Mammary epithelial cell (primary cell): ENCODE measurements at regions not wholly inside any gene's neighbourhood (a gene's known extent, or its start where the extent isn't known, plus 50 kb on each side); places are given as distances from the start of the nearest gene placed in this dataset.

Experiments used
- CTCF ChIP-seq, 2 donors: IDR thresholded peaks in 1 of 2; conservative IDR thresholded peaks in 1 of 2; 2 replicates each; pipeline ENCODE4 v1.5.1; 2011 to 2012; ENCODE audit warnings: inconsistent platforms in 2 of 2, low read length in 2 of 2, mild to moderate bottlenecking in 2 of 2, control low read depth in 1 of 2, low read depth in 1 of 2; ENCODE audit not compliant: insufficient read depth in 1 of 2; ENCODE audit errors: extremely low read depth in 1 of 2
- EZH2 ChIP-seq: IDR thresholded peaks from 2 replicates; pipeline ENCODE4 v1.6.1; 2012; ENCODE audit warnings: low read length, inconsistent platforms, borderline replicate concordance

- TF ChIP-seq CTCF (conservative IDR thresholded peaks at IDR 0.05 in 1 of 2, IDR thresholded peaks at IDR 0.05 in 1 of 2; ENCODE audit: extremely low read depth in 1 of 2, insufficient read depth in 1 of 2, low read depth in 1 of 2, low read length in 2 of 2): no peak
- TF ChIP-seq EZH2: no peak
Observed at GRCh38 chr1:106619827-106620134, 436.7 kb upstream of the PRMT6 start.
